ENCODE measurements at regions not wholly inside any gene's neighbourhood (a gene's known extent, or its start where the extent isn't known, plus 50 kb on each side); places are given as distances from the start of the nearest gene placed in this dataset.

GRCh38 chr22:23376256-23376655, 195.9 kb downstream of the BCR start:
- DNase-seq: no peak

GRCh38 chr22:23375031-23375827, 194.9 kb downstream of the BCR start:
- no peak for DNase-seq

GRCh38 chr22:23373601-23374000, 193.3 kb downstream of the BCR start:
- DNase-seq: no peak

- DNase-seq: no peak
These were observed 189.9 kb downstream of the BCR start for GRCh38 chr22:23370251-23370650.

GRCh38 chr22:23369054-23369685, 188.9 kb downstream of the BCR start:
- no peak for DNase-seq
